HEK293 (cell line): ENCODE measurements at regions not wholly inside any gene's neighbourhood (a gene's known extent, or its start where the extent isn't known, plus 50 kb on each side); places are given as distances from the start of the nearest gene placed in this dataset.

ENCODE experiments used
- CTCF ChIA-PET: fragments of 350-600 bp; formaldehyde crosslinking; extraction: SDS; loops from one replicate; lab custom pipeline; 2021; ENCODE audit warnings: antibody characterized with exemption; lab: Yijun Ruan, JAX
- POLR2A ChIA-PET: fragments of 300-600 bp; formaldehyde crosslinking; extraction: SDS; loops from one replicate; lab custom pipeline; 2020; ENCODE audit warnings: antibody characterized with exemption, inconsistent platforms; lab: Yijun Ruan, JAX
- H3K27ac ChIP-seq: fragments of 200-500 bp; sonication (Bioruptor generic); 2 replicates; pipeline ENCODE4 v1.5.1; 2014; ENCODE audit warnings: low read depth, low read length, control low read depth, inconsistent platforms; ENCODE audit errors: extremely low read depth
- H3K36me3 ChIP-seq, 2 experiments: fragments of 200-500 bp in 1 of 2; sonication (Bioruptor generic) in 1 of 2; 1 replicate in 1 of 2; 2 replicates in 1 of 2; pipeline ENCODE4 v1.5.1; 2014 to 2017; ENCODE audit warnings: inconsistent platforms in 2 of 2, low read length in 2 of 2; ENCODE audit not compliant: control insufficient read depth in 2 of 2, insufficient read depth in 1 of 2
- H3K4me1 ChIP-seq: fragments of 200-500 bp; sonication (Bioruptor generic); 2 replicates; pipeline ENCODE4 v1.5.1; 2014; ENCODE audit warnings: mild to moderate bottlenecking, low read length, inconsistent platforms; ENCODE audit not compliant: control insufficient read depth, insufficient read depth
- H3K4me3 ChIP-seq: 2 replicates; pipeline ENCODE4 v1.5.1; 2011; ENCODE audit warnings: low read depth, mild to moderate bottlenecking, control low read depth, low read length, moderate library complexity
- H3K9me3 ChIP-seq: fragments of 200-500 bp; sonication (Bioruptor generic); 2 replicates; pipeline ENCODE4 v1.5.1; 2014; ENCODE audit warnings: low read depth, low read length, inconsistent platforms; ENCODE audit not compliant: control insufficient read depth, insufficient read depth
- HOXD13 ChIP-seq: sonication (generic); formaldehyde crosslinking; IDR thresholded peaks from 2 replicates; pipeline ENCODE4 v1.8.0; 2022; ENCODE audit warnings: missing genetic modification reagents, borderline replicate concordance
- KLF1 ChIP-seq: fragments of 450-650 bp; formaldehyde crosslinking; IDR thresholded peaks from 2 replicates; pipeline ENCODE4 v1.5.1; 2016; ENCODE audit warnings: missing biosample characterization, missing genetic modification characterization
- REPIN1 ChIP-seq: fragments of 450-650 bp; formaldehyde crosslinking; IDR thresholded peaks from 2 replicates; pipeline ENCODE4 v1.5.1; 2017; ENCODE audit warnings: missing biosample characterization, missing genetic modification characterization, low read depth
- SCRT1 ChIP-seq: fragments of 450-650 bp; formaldehyde crosslinking; IDR thresholded peaks from 2 replicates; pipeline ENCODE4 v1.5.1; 2016; ENCODE audit warnings: missing biosample characterization, missing genetic modification characterization, borderline replicate concordance
- ZBTB7A ChIP-seq: fragments of 450-650 bp; formaldehyde crosslinking; IDR thresholded peaks from 2 replicates; pipeline ENCODE4 v1.5.1; 2016; ENCODE audit warnings: low read depth, missing biosample characterization, missing genetic modification characterization
- ZEB2 ChIP-seq: fragments of 450-650 bp; formaldehyde crosslinking; IDR thresholded peaks from 2 replicates; pipeline ENCODE4 v1.5.1; 2016; ENCODE audit warnings: missing biosample characterization, missing genetic modification characterization
- ZNF132 ChIP-seq: fragments of 450-650 bp; formaldehyde crosslinking; IDR thresholded peaks from 2 replicates; pipeline ENCODE4 v1.5.1; 2017; ENCODE audit warnings: missing biosample characterization, missing genetic modification characterization, borderline replicate concordance
- ZNF133 ChIP-seq: fragments of 450-650 bp; formaldehyde crosslinking; IDR thresholded peaks from 2 replicates; pipeline ENCODE4 v1.5.1; 2016; ENCODE audit warnings: missing biosample characterization, missing genetic modification characterization
- ZNF138 ChIP-seq: fragments of 450-650 bp; formaldehyde crosslinking; IDR thresholded peaks from 2 replicates; pipeline ENCODE4 v1.5.1; 2016; ENCODE audit warnings: missing biosample characterization, missing genetic modification characterization, borderline replicate concordance
- ZNF2 ChIP-seq: fragments of 450-650 bp; formaldehyde crosslinking; IDR thresholded peaks from 2 replicates; pipeline ENCODE4 v1.5.1; 2016; ENCODE audit warnings: missing biosample characterization, missing genetic modification characterization
- ZNF211 ChIP-seq: fragments of 450-650 bp; formaldehyde crosslinking; IDR thresholded peaks from 2 replicates; pipeline ENCODE4 v1.5.1; 2016; ENCODE audit warnings: low read depth, missing biosample characterization, missing genetic modification characterization
- ZNF23 ChIP-seq: fragments of 450-650 bp; formaldehyde crosslinking; IDR thresholded peaks from 2 replicates; pipeline ENCODE4 v1.5.1; 2016; ENCODE audit warnings: missing biosample characterization, missing genetic modification characterization, borderline replicate concordance
- ZNF341 ChIP-seq: fragments of 450-650 bp; formaldehyde crosslinking; IDR thresholded peaks from 2 replicates; pipeline ENCODE4; 2016; ENCODE audit warnings: low read depth, missing biosample characterization, missing genetic modification characterization
- ZNF404 ChIP-seq: fragments of 450-650 bp; formaldehyde crosslinking; IDR thresholded peaks from 2 replicates; pipeline ENCODE4 v1.5.1; 2017; ENCODE audit warnings: missing biosample characterization, missing genetic modification characterization
- ZNF426 ChIP-seq: fragments of 450-650 bp; formaldehyde crosslinking; IDR thresholded peaks from 2 replicates; pipeline ENCODE4 v1.5.1; 2017; ENCODE audit warnings: missing biosample characterization, missing genetic modification characterization, mild to moderate bottlenecking, inconsistent platforms, moderate library complexity
- ZNF514 ChIP-seq: fragments of 450-650 bp; formaldehyde crosslinking; IDR thresholded peaks from 2 replicates; pipeline ENCODE4 v1.5.1; 2016; ENCODE audit warnings: missing biosample characterization, missing genetic modification characterization
- ZNF530 ChIP-seq: fragments of 450-650 bp; formaldehyde crosslinking; IDR thresholded peaks from 2 replicates; pipeline ENCODE4 v1.5.1; 2016; ENCODE audit warnings: low read depth, missing biosample characterization, missing genetic modification characterization
- ZNF544 ChIP-seq: fragments of 450-650 bp; formaldehyde crosslinking; IDR thresholded peaks from 2 replicates; pipeline ENCODE4 v1.5.0; 2017; ENCODE audit warnings: missing biosample characterization, missing genetic modification characterization
- ZNF596 ChIP-seq: fragments of 450-650 bp; IDR thresholded peaks from 2 replicates; pipeline ENCODE4 v1.5.0; 2018; ENCODE audit warnings: missing biosample characterization, mild to moderate bottlenecking, missing genetic modification characterization, moderate library complexity
- ZNF623 ChIP-seq: fragments of 450-650 bp; formaldehyde crosslinking; IDR thresholded peaks from 2 replicates; pipeline ENCODE4 v1.5.1; 2016; ENCODE audit warnings: missing biosample characterization, missing genetic modification characterization
- ZNF777 ChIP-seq: fragments of 450-650 bp; formaldehyde crosslinking; IDR thresholded peaks from 2 replicates; pipeline ENCODE4 v1.5.1; 2017; ENCODE audit warnings: missing biosample characterization, missing genetic modification characterization, borderline replicate concordance
- ZNF792 ChIP-seq: fragments of 450-650 bp; formaldehyde crosslinking; IDR thresholded peaks from 2 replicates; pipeline ENCODE4 v1.5.1; 2016; ENCODE audit warnings: missing biosample characterization, missing genetic modification characterization
- ZSCAN16 ChIP-seq: fragments of 450-650 bp; formaldehyde crosslinking; IDR thresholded peaks from 2 replicates; pipeline ENCODE4 v1.5.1; 2016; ENCODE audit warnings: missing biosample characterization, missing genetic modification characterization
- TF ChIP-seq, protein P1 (sequence below): fragments of 450-650 bp; formaldehyde crosslinking; IDR thresholded peaks from 2 replicates; pipeline ENCODE4 v1.5.1; 2016; ENCODE audit warnings: missing biosample characterization, missing genetic modification characterization, low read depth
- TF ChIP-seq, protein P2 (sequence below): fragments of 450-650 bp; formaldehyde crosslinking; IDR thresholded peaks from 2 replicates; pipeline ENCODE4 v1.5.1; 2016; ENCODE audit warnings: missing biosample characterization, missing genetic modification characterization
- TF ChIP-seq, protein P3 (sequence below): fragments of 450-650 bp; formaldehyde crosslinking; IDR thresholded peaks from 2 replicates; pipeline ENCODE4; 2016; ENCODE audit warnings: missing biosample characterization, missing genetic modification characterization
- TF ChIP-seq, protein P4 (sequence below): fragments of 450-650 bp; formaldehyde crosslinking; IDR thresholded peaks from 2 replicates; pipeline ENCODE4 v1.5.1; 2016; ENCODE audit warnings: missing biosample characterization, missing genetic modification characterization, borderline replicate concordance

DNA sequence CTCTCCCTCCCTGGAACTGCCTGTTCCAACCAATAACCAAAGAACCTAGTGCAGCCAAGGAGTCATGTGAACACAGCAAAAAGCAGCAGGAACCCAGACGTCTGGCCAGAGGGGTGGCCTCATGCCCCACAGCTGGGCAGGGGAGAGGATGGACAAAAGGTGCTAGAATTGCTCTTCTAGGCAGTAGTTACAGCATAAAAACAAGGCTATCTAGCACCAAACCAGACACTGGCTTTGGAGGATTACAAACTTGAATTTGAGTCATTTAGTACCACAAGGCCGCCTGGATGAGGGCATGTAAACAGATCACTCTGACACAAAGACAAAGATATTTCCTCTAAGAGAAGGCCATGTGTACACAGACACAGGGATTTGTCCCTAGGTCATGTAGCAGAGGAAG, 423.3 kb upstream of the MAF start:
- Histone ChIP-seq H3K4me1 (no peaks in the 10 kb centered on the region; the same call in 1 of the 2 replicates), H3K4me3 (no peak overlapping the region), H3K36me3 (no peaks in the 10 kb centered on the region), H3K27ac (no peak overlapping the region), H3K9me3 (no peaks in the 10 kb centered on the region)
- TF ChIP-seq ZNF544 (tag by site-specific recombination) (no peak), ZNF23 (tag by site-specific recombination) (no peak), ZNF596 (tag by site-specific recombination) (no peak)
- CTCF ChIA-PET: interaction anchor here (0.6 kb wide), 1 partner anchor 17 kb away, joined by 4 read pairs; no protein-coding TSS in a partner anchor
- POLR2A ChIA-PET: no interaction called here

DNA sequence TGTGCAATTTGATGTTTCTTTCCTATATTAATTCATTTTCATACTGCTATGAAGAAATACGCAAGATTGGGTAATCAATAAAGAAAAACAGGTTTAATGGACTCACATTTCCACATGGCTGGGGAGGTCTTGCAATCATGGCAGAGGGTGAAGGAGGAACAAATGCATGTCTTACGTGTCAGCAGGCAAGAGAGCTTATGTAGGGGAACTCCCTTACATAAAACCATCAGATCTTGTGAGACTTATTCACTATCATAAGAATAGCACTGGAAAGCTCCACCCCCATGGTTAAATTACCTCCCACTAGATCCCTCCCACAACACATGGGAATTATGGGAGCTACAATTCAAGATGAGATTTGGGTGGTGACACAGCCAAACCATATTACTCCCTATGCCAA, 418.9 kb upstream of the MAF start:
- POLR2A ChIA-PET: interaction anchor here (0.6 kb wide), 1 partner anchor 15 kb away, joined by 3 read pairs; no protein-coding TSS in a partner anchor
- no peaks in the 10 kb centered on the region for H3K36me3 ChIP-seq
- TF ChIP-seq ZNF623 (tag by site-specific recombination) (no peak), ZNF530 (no peak), ZNF404 (tag by site-specific recombination) (no peak), KLF1 (tag by site-specific recombination) (no peak), ZNF211 (tag by site-specific recombination) (no peak), HOXD13 (CRISPR knock-in tag) (no peak), ZNF544 (tag by site-specific recombination) (no peak), ZNF341 (tag by site-specific recombination) (no peak), ZNF792 (tag by site-specific recombination) (no peak), ZNF2 (tag by site-specific recombination) (no peak), ZNF426 (no peak)
- TF ChIP-seq, protein P1, sequence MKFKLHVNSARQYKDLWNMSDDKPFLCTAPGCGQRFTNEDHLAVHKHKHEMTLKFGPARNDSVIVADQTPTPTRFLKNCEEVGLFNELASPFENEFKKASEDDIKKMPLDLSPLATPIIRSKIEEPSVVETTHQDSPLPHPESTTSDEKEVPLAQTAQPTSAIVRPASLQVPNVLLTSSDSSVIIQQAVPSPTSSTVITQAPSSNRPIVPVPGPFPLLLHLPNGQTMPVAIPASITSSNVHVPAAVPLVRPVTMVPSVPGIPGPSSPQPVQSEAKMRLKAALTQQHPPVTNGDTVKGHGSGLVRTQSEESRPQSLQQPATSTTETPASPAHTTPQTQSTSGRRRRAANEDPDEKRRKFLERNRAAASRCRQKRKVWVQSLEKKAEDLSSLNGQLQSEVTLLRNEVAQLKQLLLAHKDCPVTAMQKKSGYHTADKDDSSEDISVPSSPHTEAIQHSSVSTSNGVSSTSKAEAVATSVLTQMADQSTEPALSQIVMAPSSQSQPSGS: no peak
- TF ChIP-seq, protein P2, sequence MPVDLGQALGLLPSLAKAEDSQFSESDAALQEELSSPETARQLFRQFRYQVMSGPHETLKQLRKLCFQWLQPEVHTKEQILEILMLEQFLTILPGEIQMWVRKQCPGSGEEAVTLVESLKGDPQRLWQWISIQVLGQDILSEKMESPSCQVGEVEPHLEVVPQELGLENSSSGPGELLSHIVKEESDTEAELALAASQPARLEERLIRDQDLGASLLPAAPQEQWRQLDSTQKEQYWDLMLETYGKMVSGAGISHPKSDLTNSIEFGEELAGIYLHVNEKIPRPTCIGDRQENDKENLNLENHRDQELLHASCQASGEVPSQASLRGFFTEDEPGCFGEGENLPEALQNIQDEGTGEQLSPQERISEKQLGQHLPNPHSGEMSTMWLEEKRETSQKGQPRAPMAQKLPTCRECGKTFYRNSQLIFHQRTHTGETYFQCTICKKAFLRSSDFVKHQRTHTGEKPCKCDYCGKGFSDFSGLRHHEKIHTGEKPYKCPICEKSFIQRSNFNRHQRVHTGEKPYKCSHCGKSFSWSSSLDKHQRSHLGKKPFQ (tag by site-specific recombination): no peak
- TF ChIP-seq, protein P3, sequence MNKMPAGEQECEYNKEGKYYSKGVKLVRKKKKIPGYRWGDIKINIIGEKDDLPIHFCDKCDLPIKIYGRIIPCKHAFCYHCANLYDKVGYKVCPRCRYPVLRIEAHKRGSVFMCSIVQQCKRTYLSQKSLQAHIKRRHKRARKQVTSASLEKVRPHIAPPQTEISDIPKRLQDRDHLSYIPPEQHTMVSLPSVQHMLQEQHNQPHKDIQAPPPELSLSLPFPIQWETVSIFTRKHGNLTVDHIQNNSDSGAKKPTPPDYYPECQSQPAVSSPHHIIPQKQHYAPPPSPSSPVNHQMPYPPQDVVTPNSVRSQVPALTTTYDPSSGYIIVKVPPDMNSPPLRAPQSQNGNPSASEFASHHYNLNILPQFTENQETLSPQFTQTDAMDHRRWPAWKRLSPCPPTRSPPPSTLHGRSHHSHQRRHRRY (tag by site-specific recombination): no peak
- no peaks in the 10 kb centered on the region for H3K4me1 ChIP-seq
- no peak overlapping the region for H3K27ac ChIP-seq
- H3K4me3 ChIP-seq: no peak overlapping the region
- CTCF ChIA-PET: interaction anchor here (0.6 to 1.1 kb wide), 4 partner anchors 65 to 1487 kb away, joined by 3 to 4 read pairs (median 3); no protein-coding TSS in a partner anchor
- no peaks in the 10 kb centered on the region for H3K9me3 ChIP-seq

DNA sequence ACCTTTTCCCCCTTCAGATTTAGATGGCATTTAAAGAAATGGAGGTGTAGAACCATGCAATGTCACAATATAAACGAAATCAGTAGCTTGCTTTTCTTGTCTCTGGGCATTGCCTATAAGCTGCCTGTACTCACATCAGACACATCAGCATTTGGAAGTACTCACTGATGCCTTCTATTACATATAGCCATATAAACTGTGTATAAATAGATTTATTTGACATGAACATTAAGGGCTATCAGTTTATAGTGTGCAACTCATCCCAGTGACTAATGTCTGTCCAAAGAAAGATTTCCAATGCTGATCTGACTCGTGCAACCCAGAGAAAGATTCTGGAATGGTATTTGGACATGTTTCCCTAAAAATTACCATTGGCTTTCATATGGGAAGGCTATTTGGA, 417.9 kb upstream of the MAF start:
- Histone ChIP-seq H3K4me3 (no peak overlapping the region), H3K9me3 (no peaks in the 10 kb centered on the region), H3K36me3 (no peaks in the 10 kb centered on the region), H3K4me1 (no peaks in the 10 kb centered on the region), H3K27ac (no peak overlapping the region)
- ChIA-PET POLR2A (no interaction called here), CTCF (interaction anchor here (1.1 kb wide), 1 partner anchor 66 kb away, joined by 3 read pairs; no protein-coding TSS in a partner anchor)
- TF ChIP-seq ZNF138 (tag by site-specific recombination) (no peak), ZNF133 (tag by site-specific recombination) (no peak), SCRT1 (tag by site-specific recombination) (no peak), ZEB2 (tag by site-specific recombination) (no peak), ZSCAN16 (tag by site-specific recombination) (no peak), ZNF777 (tag by site-specific recombination) (no peak), ZNF132 (no peak), ZBTB7A (tag by site-specific recombination) (no peak), ZNF514 (no peak), REPIN1 (tag by site-specific recombination) (no peak)
- TF ChIP-seq, protein P4, sequence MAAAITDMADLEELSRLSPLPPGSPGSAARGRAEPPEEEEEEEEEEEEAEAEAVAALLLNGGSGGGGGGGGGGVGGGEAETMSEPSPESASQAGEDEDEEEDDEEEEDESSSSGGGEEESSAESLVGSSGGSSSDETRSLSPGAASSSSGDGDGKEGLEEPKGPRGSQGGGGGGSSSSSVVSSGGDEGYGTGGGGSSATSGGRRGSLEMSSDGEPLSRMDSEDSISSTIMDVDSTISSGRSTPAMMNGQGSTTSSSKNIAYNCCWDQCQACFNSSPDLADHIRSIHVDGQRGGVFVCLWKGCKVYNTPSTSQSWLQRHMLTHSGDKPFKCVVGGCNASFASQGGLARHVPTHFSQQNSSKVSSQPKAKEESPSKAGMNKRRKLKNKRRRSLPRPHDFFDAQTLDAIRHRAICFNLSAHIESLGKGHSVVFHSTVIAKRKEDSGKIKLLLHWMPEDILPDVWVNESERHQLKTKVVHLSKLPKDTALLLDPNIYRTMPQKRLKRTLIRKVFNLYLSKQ (tag by site-specific recombination): no peak
